Fibroblast of pulmonary artery (primary cell): ENCODE measurements at regions not wholly inside any gene's neighbourhood (a gene's known extent, or its start where the extent isn't known, plus 50 kb on each side); places are given as distances from the start of the nearest gene placed in this dataset.

Source experiments
- DNase-seq: peaks from one replicate; pipeline ENCODE4 v3.0.0-alpha.2; 2010; ENCODE audit warnings: low read depth
- H3K4me3 ChIP-seq: replicated peaks from 2 replicates; pipeline ENCODE4 v1.5.1; 2011; ENCODE audit warnings: low read depth, mild to moderate bottlenecking, control low read depth, low read length, moderate library complexity
- TF ChIP-seq, protein P1 (sequence below): IDR thresholded peaks from 2 replicates; pipeline ENCODE4 v1.5.1; 2011; ENCODE audit warnings: mild to moderate bottlenecking, control low read depth, low read length, inconsistent platforms; ENCODE audit errors: missing control alignments

DNA sequence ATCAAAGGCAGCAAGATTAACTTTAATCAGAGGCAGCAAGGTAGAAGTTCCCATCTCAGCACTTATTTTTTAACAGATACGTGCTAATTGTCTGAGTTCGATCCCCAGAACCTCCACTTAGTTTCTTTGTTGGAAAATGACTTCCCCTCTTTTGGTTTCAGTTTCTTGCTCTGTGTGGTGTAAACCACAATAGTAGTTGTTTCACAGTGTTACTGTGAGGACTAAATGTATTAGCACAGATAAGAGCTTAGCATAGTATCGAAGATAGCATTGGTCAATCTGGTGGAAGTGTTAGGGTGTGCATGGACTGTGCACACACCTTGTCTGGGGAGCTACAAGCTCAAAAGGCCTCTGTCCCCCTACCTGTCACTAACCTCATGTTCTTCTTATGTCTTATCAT lies 988.3 kb upstream of the GYPC start:
- no peak overlapping the region for H3K4me3 ChIP-seq
- TF ChIP-seq, protein P1, sequence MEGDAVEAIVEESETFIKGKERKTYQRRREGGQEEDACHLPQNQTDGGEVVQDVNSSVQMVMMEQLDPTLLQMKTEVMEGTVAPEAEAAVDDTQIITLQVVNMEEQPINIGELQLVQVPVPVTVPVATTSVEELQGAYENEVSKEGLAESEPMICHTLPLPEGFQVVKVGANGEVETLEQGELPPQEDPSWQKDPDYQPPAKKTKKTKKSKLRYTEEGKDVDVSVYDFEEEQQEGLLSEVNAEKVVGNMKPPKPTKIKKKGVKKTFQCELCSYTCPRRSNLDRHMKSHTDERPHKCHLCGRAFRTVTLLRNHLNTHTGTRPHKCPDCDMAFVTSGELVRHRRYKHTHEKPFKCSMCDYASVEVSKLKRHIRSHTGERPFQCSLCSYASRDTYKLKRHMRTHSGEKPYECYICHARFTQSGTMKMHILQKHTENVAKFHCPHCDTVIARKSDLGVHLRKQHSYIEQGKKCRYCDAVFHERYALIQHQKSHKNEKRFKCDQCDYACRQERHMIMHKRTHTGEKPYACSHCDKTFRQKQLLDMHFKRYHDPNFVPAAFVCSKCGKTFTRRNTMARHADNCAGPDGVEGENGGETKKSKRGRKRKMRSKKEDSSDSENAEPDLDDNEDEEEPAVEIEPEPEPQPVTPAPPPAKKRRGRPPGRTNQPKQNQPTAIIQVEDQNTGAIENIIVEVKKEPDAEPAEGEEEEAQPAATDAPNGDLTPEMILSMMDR: no peak
- DNase-seq: no peak

DNA sequence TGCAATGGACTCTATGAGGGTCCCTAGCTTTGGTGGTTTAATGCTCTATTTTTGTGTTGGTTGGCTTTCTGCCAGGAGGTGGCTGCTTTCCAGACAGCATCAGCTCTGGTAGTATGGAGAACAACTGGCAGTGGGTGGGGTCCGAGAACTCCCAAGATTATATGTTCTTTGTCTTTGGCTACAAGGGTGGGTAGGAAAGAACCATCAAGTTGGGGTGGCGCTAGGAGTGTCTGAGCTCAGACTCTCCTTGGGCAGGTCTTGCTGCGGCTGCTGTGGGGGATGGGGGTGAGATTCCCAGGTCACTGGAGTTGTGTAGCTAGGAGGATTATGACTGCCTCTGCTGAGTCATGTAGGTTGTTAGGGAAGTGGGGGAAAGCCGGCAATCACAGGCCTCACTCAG lies 976.1 kb upstream of the GYPC start:
- no peak for DNase-seq
- H3K4me3 ChIP-seq: no peak overlapping the region
- TF ChIP-seq, protein P1: no peak

DNA sequence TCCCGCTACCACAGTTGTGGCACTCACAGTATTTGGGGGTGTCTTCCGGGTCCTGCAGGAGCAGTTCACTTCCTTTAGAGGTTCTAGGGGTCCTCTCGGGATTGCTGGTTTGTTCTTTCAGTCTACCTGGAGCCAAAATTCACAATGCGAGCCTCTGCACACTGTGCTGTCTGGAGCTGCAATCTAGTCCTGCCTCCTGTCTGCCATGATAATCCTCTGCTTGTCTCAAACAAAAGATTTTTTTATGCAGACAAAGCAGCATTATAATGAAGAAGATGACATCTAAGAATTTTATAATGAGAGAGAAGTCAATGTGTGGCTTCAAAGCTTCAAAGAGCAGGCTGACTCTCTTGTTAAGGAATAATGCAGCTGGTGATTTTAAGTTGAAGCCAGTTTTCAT lies 975.1 kb upstream of the GYPC start:
- DNase-seq: no peak
- H3K4me3 ChIP-seq: no peak overlapping the region
- TF ChIP-seq, protein P1: no peak

DNA sequence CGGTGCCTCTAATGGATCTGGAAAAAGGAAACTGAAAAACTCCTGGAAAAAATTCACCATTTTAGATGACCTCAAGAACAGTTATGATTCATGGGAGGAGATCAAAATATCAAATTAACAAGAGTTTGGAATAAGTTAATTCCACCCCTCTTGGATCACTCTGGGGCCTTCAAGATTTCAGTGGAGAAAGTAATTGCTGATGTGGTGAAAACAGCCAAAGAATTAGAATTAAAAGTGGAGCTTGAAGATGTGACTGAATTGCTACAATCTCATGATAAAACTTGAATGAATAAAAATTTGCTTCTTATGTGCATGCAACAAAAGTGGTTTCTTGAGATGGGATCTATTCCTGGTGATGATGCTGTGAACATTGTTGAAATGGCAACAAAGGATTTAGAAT lies 974.4 kb upstream of the GYPC start:
- no peak overlapping the region for H3K4me3 ChIP-seq
- TF ChIP-seq, protein P1: no peak
- no peak for DNase-seq

DNA sequence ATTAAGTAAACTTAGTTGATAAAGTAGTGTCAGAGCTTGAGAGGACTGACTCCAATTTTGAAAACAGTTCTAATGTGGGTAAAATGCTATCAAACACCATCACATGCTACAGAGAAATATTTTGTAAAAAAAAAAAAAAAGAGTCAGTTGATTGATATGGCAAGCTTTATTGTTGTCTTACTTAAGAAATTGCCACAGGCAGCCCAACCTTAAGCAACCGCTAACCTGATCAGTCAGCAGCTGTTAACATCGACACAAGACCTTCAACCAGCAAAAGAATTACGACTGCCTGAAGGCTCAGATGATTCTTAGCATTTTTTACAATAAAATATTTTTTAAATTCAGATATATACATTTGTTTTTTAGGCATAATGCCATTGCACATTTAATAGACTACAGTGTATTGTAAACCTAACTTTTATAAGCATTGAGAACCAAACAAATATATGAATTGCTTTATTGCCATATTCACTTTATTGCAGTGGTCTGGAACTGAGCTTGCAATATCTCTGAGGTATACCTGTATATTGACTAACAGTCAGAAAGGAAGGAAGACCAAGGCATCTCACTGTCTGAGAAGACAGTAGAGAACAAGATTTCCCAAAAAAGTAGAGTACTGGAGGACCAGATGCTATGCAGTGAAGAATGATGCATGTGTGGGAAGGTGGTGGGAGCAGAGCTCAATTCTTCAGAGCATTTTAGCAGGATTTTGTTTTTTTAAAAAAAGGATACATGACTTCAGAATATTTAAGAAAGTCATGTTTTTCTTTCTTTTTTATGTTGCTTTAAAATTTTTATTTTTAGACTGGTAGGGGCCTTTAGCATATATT lies 973.8 kb upstream of the GYPC start:
- DNase-seq: no peak
- no peak overlapping the region for H3K4me3 ChIP-seq
- TF ChIP-seq, protein P1: no peak

DNA sequence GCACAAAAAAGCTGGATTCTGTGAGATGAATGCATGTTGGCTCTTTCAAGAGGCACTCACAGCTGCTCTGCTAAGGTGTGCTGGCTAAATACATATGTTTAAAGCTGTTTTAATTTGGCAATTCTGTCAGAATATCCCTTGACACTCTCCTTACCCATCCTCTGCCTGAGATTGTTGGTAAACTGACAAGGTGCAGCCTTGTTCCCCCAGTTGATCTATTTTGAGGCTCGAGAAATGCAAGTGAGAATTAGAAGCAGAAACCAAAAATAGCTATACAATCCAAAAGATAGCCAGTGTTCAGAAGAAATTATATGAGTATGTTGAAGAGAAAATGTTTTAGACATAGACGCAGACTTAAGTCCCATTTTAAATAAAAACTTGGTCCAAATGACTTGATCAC lies 971.7 kb upstream of the GYPC start:
- H3K4me3 ChIP-seq: no peak overlapping the region
- no peak for DNase-seq

More for the DNA sequence above, 971.7 kb upstream of the GYPC start:
- TF ChIP-seq, protein P1: no peak
